Tongue (tissue), 1 donor: ENCODE measurements at regions not wholly inside any gene's neighbourhood (a gene's known extent, or its start where the extent isn't known, plus 50 kb on each side); places are given as distances from the start of the nearest gene placed in this dataset.
A peak's percentile ranks its signal among the peaks of the same experiment; 100 is the strongest.

Experiments
- DNase-seq: peaks from one replicate; pipeline ENCODE4 v3.0.0-alpha.2; 2015

DNA sequence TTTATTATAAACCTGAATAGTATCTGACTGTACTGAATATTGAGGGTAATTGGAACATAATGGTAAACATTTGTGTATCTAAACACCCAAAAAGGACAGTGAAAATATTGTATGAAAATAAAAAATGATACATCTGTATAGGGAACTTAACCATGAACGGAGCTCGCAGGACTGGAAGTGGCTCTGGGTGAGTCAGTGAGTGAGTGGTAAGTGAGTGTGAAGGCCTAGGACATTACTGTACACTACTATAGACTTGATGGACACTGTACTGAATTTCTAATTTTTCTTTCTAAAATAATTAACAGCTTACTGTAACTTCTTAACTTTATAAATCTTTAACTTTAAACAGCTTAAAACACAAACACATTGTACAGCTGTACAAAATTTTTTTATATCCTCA is 454.5 kb upstream of the FZD8 start:
- no peak for DNase-seq

DNA sequence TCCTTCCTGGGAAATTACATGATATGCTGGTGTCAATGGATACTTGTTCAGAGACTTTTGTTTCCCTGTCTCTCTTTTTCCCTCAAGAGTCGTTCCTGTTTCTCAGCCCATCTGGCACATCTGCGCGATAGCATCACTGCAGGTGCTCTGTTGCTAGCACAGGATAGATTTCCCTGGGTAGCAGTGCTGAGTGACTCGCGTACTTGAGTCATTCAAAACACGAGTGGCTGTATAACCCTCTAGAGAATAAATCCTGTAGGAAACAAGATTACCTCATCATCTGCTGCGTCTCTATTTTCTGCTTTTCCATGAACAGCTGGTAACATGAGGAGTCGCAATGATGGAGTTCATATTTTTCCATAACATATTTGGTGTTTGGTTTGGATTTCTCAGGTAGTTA is 452.0 kb upstream of the FZD8 start:
- peak; percentile 77 for DNase-seq

GRCh38 chr10:36092116-36092515 is 450.0 kb upstream of the FZD8 start:
- DNase-seq = no peak

DNA sequence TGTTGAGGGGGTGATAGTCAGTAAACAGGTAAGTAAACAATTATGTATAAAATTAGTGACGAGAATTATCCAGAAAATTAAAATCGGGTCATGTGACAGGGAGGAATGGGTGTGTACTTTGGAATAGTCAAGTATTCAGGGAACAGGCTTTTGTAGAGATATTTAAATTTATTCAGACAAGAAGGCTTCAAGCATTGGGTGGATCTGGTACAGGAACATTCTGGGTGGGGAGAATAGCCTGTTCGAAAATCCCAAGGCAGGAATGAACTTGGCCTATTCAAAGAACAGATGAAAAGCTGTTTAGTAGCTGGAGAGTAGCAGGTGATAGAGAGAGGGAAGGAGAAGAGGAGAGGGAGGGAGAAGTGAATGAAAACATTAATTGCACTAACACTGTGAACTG is 448.9 kb upstream of the FZD8 start:
- DNase-seq = no peak

- DNase-seq = peak; percentile 74
Measured at GRCh38 chr10:36089790-36090440, 447.8 kb upstream of the FZD8 start.

DNA sequence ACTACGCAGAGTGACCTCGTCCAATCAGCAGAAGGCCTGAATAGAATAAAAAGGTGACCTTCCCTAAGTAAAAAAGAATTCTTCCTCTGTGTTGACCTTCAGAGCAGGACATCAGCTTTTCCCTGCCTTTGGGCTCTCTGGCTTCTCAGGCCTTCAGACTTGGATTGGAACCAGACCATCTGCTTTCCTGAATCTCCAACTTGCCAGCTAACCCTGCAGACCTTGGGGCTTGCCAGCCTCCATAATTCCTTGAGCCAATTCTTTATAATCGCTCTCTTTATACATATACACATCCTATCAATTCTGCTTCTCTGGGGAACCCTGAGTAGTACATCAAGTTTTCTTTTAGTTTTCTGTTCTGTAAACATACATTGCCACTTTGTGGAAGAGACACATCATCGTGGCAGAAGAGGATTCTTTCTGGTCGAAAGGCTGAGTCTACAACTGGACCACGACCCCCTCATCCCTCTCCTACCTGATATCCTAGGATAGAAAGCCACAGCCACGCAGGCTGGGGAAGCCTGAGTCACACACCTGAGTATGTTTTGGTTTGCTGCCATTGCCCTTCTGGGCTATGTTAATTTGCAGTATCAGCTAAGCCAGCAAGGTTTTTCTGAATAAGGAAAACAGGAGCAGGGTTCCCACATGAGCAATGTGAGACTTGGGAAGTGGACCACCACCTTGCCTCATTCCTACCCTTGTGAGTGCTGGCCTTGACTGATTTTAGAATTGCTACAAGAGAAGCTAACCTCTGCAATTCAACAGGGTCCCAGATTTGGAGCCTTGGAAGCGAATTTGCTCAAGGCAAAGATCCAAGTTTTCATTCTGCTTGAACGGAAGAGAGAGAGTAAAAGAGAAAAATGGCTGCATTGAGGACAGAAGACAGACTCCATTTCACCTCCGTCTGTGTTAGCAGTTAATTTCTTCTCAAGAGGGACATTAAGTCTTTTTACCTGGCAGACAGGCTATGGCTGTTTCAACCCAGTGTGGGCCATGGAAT is 445.2 kb upstream of the FZD8 start:
- DNase-seq = peak; percentile 68

DNA sequence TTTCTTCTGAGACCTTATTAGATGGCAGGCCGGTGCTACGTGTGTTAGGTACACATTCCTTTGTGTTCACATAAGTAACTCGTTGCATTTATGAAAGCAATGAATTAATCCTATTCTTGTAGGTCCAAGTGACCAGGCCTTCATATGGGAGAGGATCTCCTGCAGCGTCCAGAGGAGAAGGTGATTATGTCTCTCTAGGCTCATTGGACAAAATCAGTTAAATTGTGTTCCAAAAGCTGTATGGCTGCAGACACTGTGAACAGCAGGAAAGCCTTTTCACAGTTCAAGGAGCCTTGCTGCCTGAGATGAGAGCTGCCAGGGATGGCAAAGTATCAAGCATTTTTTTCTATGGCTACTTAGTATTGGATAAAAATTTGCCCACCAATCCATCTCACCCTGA is 433.1 kb upstream of the FZD8 start:
- no peak for DNase-seq

- peak; percentile 11 for DNase-seq
Measured at GRCh38 chr10:36073796-36074345, 431.8 kb upstream of the FZD8 start.

- DNase-seq = no peak
Measured at GRCh38 chr10:36068542-36068941, 426.4 kb upstream of the FZD8 start.

GRCh38 chr10:36067748-36068147 is 425.7 kb upstream of the FZD8 start:
- DNase-seq = peak; percentile 21

GRCh38 chr10:36066850-36067249 is 424.8 kb upstream of the FZD8 start:
- DNase-seq = no peak

DNA sequence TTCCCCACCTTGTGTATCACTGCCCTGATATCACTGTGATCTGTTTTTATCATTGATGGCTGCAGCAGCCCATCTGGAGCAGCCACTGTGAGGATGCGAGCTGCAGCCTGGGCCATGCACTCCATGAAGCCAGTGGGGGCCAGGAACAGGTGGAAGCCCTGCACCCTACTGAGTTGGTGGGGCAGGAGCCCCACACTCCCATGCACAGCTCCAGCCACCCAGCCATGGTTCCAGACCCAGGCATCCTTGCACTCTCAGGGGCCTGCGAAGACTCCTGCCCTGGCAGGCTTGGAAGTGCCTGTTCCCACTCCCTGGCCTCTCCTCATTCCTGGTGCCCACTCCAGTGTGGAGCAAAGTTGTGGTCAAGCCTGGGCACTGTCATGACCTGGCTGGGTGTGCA is 424.0 kb upstream of the FZD8 start:
- no peak for DNase-seq

DNA sequence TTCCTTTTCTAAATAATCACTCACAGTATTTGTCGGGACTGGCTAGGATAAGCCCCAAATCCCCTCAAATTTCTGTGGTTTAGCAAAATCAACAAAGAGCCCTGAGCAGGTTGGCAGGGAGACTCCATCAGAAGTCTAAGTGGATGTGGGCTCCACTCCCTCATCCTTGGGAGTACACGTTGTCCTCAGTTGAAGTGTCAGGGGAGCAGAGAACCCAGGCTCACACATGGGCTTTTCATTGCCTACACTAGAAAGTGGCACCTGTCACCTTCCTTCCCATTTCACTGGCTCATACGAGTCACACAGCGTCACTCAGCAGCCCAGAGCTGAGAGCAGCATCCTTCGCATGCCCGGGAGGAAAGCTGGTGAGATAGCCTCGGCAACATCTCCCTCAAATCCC is 421.3 kb upstream of the FZD8 start:
- no peak for DNase-seq

- DNase-seq = no peak
Measured at GRCh38 chr10:36057731-36058130, 415.6 kb upstream of the FZD8 start.

DNA sequence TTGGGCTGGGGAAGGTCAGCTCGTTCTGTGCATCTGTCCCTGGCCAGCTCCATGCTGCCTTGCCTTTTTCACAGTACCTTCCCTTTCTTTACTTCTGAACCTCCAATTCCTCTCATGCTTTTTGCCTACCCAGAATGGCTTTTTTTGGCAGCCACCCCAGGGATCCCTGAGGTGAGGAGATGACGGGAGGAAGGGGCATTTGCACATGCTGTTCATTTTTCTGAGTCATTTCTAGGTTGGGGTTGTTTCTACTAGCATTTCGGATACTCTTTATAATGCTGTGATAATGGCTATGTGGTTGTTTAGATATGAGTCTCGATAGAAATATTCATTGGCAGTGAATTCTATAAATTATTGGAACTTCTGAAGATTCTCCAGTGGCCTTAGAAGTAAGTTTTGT is 415.1 kb upstream of the FZD8 start:
- DNase-seq = no peak

GRCh38 chr10:36053775-36054174 is 411.7 kb upstream of the FZD8 start:
- DNase-seq = no peak

DNA sequence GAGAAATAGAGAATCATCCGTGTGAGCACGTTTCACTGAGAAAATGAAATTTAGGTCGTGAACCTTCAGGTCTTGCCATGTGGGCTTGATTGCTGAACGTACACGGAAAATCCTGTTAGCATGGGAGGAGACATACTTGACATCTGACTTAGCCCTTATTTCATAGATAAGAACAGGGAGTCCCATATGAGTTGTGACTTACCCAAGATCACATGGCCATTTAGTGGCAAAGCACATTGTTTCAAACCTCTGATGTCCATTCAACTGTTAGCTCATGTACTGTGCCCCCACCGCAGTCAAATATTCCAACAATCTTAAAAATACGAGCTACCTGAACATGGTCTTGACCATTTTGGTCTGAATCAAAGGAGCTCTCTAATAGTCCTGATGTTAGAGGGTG is 411.2 kb upstream of the FZD8 start:
- no peak for DNase-seq

DNA sequence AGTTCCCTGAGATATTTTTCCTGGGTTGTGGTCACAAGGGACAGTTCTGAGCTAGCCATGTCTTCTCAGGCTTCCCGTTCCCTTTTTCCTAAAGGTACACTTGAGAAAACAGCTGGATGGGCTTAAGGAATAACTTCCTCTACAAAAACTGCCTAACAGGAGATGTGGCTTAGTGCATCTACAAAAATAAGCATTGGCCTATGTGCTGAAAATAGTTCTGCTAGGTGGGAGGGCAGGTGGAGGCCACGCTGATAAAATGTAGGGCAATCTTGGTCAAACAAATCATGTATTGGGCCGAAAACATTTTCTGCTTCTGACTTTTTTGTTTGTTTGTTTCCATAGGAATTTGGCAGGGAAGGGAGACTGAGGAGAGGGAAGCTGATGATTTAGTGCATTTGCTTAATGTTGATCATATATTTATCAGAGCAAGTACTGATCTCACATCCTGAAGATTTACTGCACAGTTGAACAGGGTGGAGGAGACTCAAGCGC is 409.4 kb upstream of the FZD8 start:
- DNase-seq = peak; percentile 71

- DNase-seq = peak; percentile 82
Measured at GRCh38 chr10:36050763-36051499, 408.8 kb upstream of the FZD8 start.

DNA sequence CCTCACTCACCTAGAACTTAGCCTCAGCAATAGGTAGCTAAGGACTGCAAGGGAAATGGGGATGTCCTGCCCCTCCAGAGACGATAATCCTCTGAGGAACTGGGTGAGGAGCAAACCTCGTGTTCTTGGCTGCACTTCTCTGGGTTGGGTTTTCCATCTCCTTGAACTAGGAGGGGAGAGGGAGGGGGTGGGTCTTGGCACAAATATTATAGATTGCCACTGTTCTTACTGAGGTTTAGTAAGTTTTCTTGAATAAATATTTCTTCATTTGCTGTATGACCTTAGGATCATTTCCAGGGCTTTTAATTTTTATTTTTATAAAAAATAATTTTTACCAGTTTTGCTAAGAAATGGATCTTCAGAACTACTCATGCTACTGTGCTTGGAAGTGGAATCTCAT is 406.7 kb upstream of the FZD8 start:
- DNase-seq = no peak

- DNase-seq = no peak
Measured at GRCh38 chr10:36048236-36048635, 406.1 kb upstream of the FZD8 start.

DNA sequence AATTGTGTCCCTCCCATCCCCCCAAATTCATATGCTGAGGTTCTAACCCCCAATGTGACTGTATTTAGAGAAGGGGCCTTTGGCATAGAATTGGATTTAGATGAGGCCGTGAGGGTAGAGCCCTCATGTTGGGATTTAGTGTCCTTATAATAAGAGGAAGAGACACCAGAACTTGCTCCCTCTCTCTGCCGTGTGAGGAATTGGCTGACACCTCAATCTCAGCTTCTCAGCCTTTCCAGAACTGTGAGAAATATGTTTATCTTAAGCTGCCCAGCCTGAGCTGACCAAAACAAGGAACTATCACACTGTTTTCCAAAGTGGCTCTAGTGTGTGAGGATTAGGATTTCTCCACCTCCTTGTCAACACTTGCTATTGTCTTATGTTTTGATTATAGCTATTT is 400.0 kb upstream of the FZD8 start:
- DNase-seq = no peak
